B cell (primary cell): ENCODE measurements at regions not wholly inside any gene's neighbourhood (a gene's known extent, or its start where the extent isn't known, plus 50 kb on each side); places are given as distances from the start of the nearest gene placed in this dataset.

Experiments
- CTCF ChIP-seq: fragments of 200-600 bp; IDR thresholded peaks from one replicate; pipeline ENCODE4 v1.8.0; 2022; ENCODE audit warnings: antibody characterized with exemption, mild to moderate bottlenecking
- EZH2 ChIP-seq: IDR thresholded peaks from 2 replicates; pipeline ENCODE4 v1.6.1; 2012; ENCODE audit warnings: borderline replicate concordance, low read depth, mild to moderate bottlenecking, moderate library complexity, low read length; ENCODE audit not compliant: insufficient read depth, poor library complexity, severe bottlenecking

DNA sequence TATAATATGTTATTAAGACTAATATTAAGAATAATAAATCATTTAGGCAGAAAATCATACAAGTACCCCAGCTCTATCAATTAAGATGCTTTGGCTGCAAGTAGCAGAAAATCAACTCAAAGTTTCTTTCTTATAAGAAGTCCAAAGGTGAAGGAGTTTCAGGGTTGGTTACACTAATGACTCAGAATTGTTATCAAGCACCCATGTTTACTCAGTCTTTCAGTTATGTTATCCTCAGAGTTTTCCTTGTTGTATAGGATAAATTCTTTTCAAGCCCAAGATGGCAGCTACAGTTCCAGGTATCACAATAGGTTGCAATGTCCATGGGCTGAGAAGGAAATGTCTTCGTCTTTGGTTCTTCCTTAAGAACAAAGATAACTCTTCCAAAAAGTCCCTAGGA, 163.6 kb downstream of the TNFSF18 start:
- TF ChIP-seq CTCF (no peak), EZH2 (no peak)
